HG03135 (cell line): ENCODE measurements at regions not wholly inside any gene's neighbourhood (a gene's known extent, or its start where the extent isn't known, plus 50 kb on each side); places are given as distances from the start of the nearest gene placed in this dataset.

Experiments
- ATAC-seq: cut with Tn5 transposase; IDR thresholded peaks from one replicate; pipeline ENCODE4 v1.9.1; 2021; ENCODE audit warnings: mild to moderate bottlenecking, moderate library complexity; ENCODE audit not compliant: unreplicated experiment

GRCh38 chr9:105059252-105059651 lies 131.3 kb upstream of the ABCA1 start:
- ATAC-seq, result no peak

- ATAC-seq, result no peak
Observed at GRCh38 chr9:105062222-105062855, 134.4 kb upstream of the ABCA1 start.

- no peak for ATAC-seq
Observed at GRCh38 chr9:105064248-105065097, 136.5 kb upstream of the ABCA1 start.

- no peak for ATAC-seq
Observed at GRCh38 chr9:105065098-105066088, 137.4 kb upstream of the ABCA1 start.

GRCh38 chr9:105066275-105066865 lies 138.4 kb upstream of the ABCA1 start:
- ATAC-seq, result no peak

GRCh38 chr9:105067895-105068580 lies 140.1 kb upstream of the ABCA1 start:
- ATAC-seq, result no peak

GRCh38 chr9:105069285-105069684 lies 141.3 kb upstream of the ABCA1 start:
- ATAC-seq, result no peak

GRCh38 chr9:105069696-105070095 lies 141.7 kb upstream of the ABCA1 start:
- ATAC-seq, result no peak

- no peak for ATAC-seq
Observed at GRCh38 chr9:105070176-105070575, 142.2 kb upstream of the ABCA1 start.

GRCh38 chr9:105072476-105072875 lies 144.5 kb upstream of the ABCA1 start:
- ATAC-seq, result no peak

GRCh38 chr9:105073147-105073546 lies 145.2 kb upstream of the ABCA1 start:
- ATAC-seq, result no peak

GRCh38 chr9:105074491-105074890 lies 146.5 kb upstream of the ABCA1 start:
- no peak for ATAC-seq

GRCh38 chr9:105076729-105077128 lies 148.8 kb upstream of the ABCA1 start:
- ATAC-seq, result no peak

GRCh38 chr9:105079457-105079856 lies 151.5 kb upstream of the ABCA1 start:
- ATAC-seq, result no peak

GRCh38 chr9:105082843-105083242 lies 154.9 kb upstream of the ABCA1 start:
- ATAC-seq, result no peak

GRCh38 chr9:105083256-105083655 lies 155.3 kb upstream of the ABCA1 start:
- ATAC-seq, result no peak

GRCh38 chr9:105087910-105088898 lies 156.2 kb upstream of the SLC44A1 start:
- no peak for ATAC-seq

GRCh38 chr9:105089874-105090273 lies 154.6 kb upstream of the SLC44A1 start:
- no peak for ATAC-seq

- ATAC-seq, result no peak
Observed at GRCh38 chr9:105091004-105091640, 153.3 kb upstream of the SLC44A1 start.
